Right renal pelvis (tissue), 4 donors: ENCODE measurements at regions not wholly inside any gene's neighbourhood (a gene's known extent, or its start where the extent isn't known, plus 50 kb on each side); places are given as distances from the start of the nearest gene placed in this dataset.

Source experiments
- DNase-seq, 4 donors: peaks; one replicate each; pipeline ENCODE4 v3.0.0-alpha.2; 2013; ENCODE audit warnings: low read depth in 4 of 4, low spot score in 3 of 4, missing footprints in 1 of 4

DNA sequence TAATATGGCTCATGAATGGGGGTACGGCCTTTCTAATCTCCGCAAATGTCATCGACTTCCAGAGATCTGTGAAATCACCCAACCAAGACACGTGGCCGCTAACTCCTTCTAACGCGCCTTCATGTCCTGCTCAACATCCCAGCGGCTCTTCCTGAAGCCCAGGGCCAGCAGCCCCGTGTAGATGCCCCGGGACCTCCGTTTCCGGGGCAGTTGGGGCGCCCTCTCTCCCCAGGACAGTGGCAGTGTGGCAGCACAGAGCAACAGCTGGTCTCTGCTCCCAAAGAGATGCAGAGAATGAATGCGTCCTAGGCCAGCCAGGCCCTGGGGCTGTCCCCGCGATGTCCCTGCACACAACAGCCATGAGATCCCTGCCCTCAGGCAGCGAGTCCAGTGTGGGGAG lies 153.5 kb downstream of the RBFOX3 start:
- DNase-seq, result no peak

DNA sequence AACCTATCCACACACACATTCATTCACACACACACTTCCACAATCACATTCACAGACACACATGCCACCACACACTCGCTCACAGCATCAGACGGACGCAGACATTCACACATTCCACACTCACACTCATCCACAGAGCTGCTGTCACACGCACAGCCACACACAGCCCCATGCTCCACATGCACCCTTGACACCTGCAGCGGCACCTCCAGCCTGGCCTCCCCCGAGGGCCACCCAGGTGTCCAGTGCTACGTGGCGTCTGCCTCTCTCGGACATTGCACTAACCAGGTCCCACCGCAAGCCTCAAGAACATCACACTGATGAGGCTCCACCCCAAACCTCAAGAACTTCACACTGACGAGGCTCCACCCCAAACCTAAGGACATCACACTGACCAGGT lies 155.2 kb downstream of the RBFOX3 start:
- no peak for DNase-seq

DNA sequence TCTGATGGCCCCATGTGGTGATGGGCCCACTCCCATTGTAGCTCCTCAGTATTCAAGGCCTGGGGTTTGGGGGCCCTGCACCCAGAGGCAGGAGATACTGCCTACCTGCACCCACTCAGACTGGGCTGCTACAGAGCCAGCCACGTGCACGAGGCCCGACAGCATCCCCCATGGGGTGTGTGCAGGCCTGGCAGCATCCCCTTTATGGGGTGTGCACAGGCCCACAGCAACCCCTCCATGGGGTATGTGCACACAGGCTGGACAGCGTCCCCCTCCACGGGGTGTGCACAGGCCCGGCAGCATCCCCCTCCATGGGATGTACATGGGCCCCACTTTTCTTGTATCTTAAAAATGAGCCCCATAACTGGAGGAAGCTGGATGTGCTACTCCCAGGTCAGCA lies 156.0 kb downstream of the RBFOX3 start:
- no peak for DNase-seq

DNA sequence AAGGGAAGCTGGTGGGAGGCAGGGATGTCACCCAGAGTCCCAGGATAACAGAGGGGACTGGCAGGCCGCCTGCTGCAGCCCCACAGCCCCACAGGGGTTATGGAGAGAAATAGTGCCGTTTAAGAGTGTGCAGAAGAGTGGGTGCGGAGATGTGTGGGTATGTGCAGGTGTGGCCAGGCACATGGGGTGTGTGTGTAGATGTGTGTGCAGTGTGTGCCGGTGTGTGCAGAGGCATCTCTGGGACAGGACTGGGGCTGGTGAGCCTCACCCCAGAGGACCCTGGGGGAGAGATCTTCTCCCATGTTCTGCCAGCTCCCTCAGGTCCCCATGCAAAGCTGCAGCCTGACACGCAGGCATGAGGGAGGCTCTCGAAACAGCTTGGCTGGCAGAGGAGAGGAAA lies 157.4 kb downstream of the RBFOX3 start:
- no peak for DNase-seq

DNA sequence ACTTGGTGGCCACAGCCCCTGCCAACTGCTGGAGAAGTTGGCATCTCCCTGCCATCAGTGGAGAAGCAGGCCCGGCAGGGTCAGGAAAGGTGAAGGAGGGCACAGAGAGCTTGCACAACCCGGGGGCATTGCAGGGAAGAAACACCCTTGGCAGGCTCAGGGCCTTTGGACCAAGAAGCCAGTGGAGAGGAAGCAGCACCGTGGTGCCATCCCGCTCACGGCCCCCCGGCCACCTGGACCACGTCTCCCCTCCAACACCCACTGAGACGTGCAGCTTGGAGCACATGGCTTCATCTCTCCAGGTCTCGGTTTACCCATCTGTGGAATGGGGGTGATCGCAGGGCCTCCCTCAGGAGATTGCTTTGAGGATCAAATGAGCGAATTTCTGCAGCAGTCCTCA lies 158.1 kb downstream of the RBFOX3 start:
- no peak for DNase-seq

DNA sequence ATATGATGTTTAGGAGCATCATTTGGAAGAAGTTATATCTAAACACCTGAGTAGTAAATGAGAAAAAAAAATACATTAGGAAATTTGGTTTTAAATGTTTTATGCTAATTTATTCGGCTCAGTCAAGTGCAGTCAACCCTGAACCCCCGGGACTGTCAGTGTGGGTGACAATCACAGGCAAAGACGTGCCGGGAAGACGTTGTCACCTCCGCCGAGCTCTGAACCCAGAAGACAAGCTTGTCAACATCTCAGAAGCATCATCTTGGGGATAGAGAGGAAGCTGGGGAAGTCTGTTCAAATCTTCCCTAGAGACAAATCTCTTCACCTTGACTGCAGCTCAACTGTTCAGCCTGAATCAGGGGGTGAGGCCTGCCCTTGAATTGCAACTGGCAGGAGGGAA lies 159.7 kb downstream of the RBFOX3 start:
- DNase-seq, result no peak

DNA sequence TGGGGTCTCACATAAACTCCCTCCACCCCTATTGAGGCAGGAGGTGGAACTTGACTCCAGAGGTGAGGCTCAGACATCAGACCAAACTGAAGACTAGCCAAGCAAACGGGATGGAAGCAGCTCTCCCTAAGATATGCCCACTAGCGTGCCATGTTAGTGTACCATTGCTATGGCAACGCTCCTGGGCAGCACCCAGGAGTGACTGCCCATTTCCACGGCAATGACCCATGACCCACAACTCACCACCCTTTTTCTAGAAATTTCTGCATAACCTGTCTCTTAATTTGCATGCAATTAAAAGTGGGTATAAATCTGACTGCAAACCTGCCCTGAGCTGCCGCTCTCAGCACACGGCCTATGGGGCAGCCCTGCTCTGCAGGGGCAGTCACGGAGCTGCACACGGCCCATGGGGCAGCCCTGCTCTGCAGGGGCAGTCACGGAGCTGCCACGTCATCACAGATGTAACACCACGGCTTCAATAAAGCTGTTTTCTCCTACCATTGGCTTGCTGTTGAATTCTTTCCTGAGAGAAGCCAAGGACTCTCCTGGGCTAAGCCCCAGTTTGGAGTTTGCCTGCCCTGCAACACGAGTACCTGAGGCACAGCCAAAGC lies 164.3 kb downstream of the RBFOX3 start:
- DNase-seq, result peak in 1 of 4 donors; percentile 8

DNA sequence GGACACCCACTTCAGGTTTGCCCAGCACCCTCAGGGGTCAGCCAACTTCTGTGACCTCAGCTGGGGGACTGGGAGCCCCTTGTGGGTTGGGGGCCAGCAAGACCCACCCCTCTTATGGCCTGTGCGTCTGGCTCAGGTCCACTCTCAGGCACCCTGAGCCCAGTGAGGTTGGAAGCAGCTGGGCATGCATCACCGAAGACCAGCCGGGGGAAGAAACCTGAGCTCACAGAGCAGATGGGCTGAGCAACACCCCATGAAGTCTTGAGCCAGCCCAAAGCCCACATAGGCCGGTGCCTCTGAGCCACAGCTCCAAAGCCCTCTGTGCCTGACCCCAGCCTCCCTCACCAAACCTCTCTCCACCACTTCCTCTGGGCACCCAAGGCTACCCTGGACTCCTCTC lies 166.7 kb downstream of the RBFOX3 start:
- DNase-seq, result no peak

DNA sequence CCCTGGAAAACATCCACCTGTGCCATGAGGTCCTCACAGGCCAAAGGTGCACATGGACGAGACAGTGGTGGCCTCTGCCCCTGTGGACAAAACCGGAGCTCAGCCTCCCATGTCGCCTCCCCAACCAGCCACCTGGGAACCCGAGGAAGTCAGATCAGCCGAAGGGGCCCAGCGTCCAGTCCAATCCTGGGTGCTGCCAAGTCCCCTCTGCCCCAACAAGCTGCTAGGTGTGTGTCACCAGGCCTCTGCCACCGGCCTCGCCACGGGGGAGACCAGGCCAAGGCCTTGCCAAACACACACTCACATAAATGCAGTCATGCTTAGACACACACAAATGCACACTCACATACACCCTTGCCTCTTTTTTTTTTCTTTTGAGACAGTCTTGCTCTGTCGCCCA lies 167.8 kb downstream of the RBFOX3 start:
- no peak for DNase-seq

DNA sequence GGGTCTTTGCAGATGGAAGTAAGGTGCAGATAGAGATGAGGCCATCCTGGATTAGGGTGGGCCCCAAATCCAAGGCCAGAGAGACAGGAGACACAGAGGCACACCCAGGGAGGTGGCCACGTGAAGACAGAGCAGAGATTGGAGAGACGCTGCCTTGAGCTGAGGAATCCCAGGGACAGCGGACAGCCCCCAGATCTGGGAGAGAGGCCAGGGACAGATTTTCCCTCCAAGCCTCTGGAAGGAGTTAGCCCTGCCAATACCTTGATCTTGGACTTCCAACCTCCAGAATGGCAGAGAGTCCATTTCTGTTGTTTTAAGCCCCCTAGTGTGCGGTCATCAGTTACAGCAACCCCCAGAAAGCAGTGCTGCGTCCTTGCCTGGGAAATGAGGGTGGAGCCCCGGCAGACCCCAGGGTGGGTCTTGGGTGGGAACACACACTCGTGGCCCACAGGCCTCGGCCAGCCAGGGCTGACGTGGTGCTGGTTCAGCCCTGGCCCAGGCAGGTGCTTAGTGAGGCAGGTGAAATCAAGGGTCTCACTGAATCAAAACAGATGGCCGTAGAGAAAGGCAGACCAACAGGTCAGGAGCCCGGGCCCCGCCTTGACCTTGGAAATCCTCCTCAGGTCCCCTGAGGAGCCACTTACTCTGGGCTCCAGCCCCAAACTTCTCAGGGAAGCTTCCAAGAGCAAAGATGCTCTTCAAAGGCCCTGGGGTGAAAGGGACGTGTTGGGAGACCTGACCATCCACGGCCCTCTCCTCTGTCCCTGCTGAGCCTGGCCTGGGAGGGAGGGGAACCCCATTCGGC lies 169.3 kb downstream of the RBFOX3 start:
- no peak for DNase-seq

DNA sequence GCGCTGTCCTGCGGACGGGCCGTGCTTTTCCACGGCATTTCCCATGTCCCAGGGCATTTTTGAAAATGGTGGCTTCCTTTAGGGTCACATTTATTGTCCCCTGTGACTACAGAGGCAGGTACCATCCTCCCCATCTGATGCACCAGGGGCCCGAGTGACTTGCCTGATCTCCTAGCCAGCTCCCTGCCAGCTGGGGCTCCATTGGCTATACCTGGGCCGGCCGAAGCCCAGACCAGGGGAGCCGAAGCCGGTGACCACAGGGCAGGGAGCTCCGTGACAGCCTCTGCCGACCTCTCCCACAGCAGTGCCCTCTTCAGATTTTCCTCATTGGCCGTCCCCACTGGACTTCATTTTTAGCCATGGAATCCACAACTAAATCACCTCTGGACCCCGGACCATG lies 170.6 kb downstream of the RBFOX3 start:
- DNase-seq, result no peak

DNA sequence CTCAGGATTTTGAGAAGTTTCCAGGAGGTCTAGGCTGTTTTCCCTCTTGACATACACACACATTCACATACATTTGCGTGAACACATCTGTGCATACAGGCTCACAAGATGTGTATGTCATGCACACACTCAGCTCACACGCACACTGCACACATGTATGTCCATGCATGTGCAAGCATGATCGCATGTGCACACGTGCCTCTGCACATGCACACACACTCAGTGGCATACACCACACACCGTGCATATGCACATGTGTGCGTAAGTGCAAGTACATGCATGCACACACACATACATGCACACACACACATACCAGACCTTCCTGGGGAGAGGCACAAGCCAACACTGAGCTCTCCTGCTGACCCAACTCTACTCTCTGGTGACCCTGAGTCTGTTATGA lies 171.4 kb downstream of the RBFOX3 start:
- no peak for DNase-seq

DNA sequence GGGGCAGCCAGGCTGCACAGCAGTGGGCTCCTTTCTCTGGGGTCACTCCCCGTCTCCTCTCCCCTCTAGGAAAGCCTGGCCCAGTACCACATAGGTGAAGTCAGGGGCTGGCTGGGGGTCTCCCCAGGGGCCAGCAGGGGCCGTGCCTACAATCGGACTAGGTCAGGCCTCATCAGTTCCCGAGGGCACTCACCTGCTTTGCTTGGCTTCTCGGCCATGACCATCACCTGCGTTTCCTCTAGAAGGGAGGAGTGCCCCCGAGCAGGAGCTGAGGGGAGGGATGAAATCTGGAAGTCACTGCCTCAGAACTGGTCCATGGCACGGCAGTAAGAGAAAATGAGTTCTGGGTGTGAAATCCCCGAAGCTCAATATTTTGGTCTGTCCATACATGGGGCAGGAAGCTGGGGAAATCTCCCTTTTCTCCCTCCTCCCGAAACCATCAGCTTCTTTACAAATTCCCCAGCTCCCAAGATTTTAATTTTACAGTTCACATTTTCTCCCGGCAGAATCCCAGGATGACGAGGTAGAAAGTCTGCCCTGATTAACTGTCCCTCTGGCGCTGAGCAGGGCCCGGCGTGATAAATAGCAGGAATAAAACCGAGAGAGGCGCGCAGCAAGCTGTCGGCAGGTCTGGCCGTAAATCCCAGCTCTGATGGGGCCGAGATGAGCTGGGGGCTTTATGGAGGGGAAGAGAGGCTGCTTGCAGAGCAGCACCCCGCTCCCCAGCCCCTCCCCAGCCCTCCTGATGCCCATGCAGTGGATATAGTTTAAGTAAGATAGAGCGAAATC lies 172.1 kb downstream of the RBFOX3 start:
- DNase-seq, result no peak

DNA sequence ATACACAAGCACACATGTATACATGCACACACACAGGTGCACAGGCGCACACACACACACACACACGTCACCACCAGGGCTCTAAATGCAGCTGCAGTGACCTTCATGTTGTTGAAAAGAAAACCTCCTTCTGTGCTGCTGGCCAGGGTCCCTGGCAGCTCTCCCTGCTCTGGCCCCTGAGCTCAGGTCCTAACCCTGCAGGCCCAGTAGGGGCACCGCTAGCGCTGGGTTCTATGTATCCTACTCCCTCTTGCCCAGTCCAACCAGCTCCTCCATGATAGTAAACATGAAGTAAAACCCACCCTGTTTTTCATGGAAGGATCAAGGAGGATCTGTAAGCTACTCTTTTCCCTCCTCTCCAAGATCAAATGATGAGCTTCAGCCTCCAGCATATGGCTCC lies 172.8 kb downstream of the RBFOX3 start:
- no peak for DNase-seq

DNA sequence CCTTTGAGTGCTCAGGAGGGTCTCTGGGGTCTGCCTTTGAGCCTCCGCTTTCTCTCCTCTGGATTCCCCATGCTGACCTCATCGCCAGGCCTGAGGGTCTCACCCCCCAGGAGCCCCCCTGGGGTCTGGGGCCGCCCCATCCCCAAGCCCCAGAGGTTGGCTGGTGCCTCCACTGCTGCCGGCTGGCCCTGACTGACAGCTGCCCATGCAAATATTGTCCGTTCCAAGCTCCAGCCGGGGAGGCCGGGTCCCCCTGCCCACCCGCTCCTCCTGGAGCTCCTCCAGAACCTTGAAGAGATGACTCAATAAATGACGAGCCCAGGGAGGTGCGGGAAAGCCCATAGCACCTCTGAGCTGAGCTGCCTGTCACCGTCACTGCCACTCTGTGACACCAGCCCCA lies 173.8 kb downstream of the RBFOX3 start:
- DNase-seq, result no peak

DNA sequence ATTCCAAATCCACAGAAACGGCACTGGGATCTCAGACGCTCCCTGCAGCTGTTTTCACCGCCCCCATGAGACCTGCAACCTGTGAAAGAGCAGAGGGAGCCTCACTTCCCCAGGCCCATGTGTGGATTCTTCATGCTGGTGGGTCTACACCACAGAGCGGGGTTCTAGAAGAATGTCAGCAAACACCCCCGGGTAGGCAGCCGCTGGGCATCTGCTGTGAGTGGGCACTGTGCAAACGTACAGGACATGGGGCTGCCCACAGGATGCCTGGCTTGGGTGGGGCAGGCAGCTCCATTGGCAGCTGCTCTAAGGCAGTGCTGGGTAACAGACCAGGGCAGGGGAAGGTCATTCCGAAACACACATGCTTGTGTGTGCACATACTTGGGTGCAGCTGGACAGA lies 174.9 kb downstream of the RBFOX3 start:
- DNase-seq, result no peak

DNA sequence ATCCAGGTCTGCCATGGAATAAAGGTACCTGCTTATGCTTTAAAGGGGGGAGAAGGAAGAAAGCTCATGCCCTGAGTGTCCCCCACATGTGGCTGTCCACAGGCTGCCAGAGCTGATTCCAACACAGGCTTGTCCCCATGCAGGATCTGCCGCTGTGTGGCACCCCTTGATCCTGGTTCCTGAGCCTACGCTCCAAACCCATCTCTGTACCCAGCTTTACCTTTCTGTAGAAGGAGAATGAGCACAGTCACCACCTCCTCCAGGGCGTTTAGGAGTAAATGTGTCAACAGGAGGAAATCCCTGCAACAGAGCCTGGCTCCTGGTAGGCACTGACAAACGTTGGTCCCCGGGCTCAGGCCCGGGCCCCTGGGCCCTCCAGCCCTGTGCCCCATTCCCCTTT lies 175.6 kb downstream of the RBFOX3 start:
- DNase-seq, result no peak

DNA sequence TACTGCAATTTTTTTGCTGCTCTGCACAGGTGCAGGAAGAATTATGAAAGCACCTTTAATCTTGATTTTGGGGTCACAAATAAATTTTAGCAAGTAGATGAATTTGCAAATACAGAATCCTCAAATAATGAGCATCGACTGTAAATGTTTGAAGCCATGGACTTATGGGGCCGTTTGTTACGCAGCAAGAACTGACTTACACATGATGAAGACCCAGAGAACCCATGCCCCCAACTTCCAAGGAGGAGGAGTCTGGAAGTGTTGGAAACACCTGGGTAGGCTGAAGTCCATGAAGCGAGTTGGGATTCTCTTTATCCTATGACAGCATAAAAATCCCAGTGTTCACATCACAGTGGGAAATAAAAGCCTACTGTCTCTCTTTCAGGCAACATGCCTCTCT lies 176.6 kb downstream of the RBFOX3 start:
- no peak for DNase-seq

DNA sequence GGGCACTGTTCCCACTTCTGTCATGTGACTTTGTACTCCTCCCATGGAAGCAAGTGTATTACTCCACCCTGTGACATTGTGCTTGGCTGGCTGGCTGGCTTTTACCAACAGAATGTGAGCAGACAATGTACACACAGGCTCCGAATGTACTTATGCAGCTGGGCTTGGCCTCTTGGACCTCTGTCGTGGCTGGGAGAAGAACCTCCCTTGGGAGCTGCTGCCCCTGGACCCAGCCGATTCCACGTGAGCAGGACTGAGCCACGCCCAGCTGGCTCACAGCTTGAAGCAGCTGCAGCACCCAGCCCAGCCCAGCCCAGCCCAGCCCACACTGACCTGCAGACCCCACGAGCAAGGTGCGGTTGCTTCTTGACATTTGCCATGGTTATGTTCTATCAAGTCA lies 177.5 kb downstream of the RBFOX3 start:
- no peak for DNase-seq

DNA sequence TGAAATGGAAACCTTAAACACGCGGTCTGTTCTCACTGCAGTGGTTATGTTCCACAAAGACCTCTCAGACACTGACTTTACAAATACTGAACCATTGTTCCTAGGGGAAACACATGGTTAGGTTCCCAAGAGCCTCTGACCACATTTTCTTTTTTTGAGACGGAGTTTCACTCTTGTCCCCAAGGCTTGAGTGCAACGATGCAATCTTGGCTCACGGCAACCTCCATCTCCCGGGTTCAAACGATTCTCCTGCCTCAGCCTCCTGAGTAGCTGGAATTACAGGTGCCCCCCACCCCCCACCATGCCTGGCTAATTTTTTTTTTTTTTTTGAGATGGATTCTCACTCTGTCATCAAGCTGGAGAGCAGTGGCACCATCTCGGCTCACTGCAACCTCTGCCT lies 179.7 kb downstream of the RBFOX3 start:
- DNase-seq, result no peak

DNA sequence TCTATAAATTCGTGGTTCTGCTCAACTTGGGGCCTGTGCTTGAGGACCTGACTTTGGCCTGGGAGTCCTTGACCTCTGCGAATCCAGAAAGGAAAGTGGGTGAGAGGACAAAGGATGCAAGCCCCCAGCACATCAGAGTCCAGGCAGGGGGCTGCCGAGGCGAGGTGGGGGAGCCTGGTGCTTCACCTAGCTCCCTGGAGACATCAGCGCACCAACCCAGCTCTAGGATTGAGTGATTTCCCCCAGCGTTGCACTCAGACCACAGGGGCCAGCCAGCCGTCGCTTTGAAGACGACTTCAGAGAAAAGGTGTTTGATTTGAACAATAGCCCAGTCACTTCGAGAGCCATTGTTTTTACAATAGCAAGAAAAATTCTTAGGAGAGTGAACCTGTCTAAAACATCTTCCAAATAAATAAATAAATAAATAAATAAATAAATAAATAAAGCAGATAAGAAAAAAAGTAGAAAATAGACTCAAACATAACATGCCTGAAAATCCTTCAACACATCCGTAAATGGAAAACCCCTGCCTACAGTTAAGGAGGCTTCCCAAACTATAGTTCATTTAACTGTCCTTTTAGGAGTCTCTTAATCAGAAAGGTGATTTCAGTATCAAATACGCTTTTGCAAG lies 180.9 kb downstream of the RBFOX3 start:
- no peak for DNase-seq
